A549 (cell line): ENCODE measurements at regions not wholly inside any gene's neighbourhood (a gene's known extent, or its start where the extent isn't known, plus 50 kb on each side); places are given as distances from the start of the nearest gene placed in this dataset.

Experiments
- ATAC-seq, 2 experiments: fragments of 200-7000 bp in 1 of 2; fragments of >200 bp in 1 of 2; cut with Nextera tagmentation in 1 of 2; cut with Tn5 transposase in 1 of 2; 3 replicates each; pipeline versions ENCODE4 v1.8.0 to v1.9.1; 2018 to 2020; ENCODE audit warnings: mild to moderate bottlenecking in 1 of 2, moderate library complexity in 1 of 2
- CTCF ChIA-PET: fragments of 300-600 bp; sonication (Branson Sonifier 250); formaldehyde crosslinking; extraction: SDS; loops from one replicate; lab custom pipeline; 2021; ENCODE audit warnings: antibody characterized with exemption, inconsistent platforms; lab: Yijun Ruan, JAX
- POLR2A ChIA-PET: fragments of 350-600 bp; formaldehyde crosslinking; extraction: SDS; loops from one replicate; lab custom pipeline; 2021; ENCODE audit warnings: antibody characterized with exemption, inconsistent platforms; lab: Yijun Ruan, JAX
- DNase-seq, 2 experiments: peaks; one replicate each; pipeline versions ENCODE4 v3.0.0 to v3.0.0-alpha.2; 2011 to 2016; ENCODE audit warnings: low read depth in 1 of 2, low spot score in 1 of 2
- FAIRE-seq: peaks from 2 replicates; lab custom pipeline; 2011; peaks lifted over from hg19 to GRCh38; lab: Jason Lieb, UNC
- H3K27ac ChIP-seq, 2 experiments: fragments of >200 bp; sonication (Bioruptor Twin); formaldehyde crosslinking; 3 replicates each; pipeline ENCODE4 v1.5.1; 2016 to 2017
- H3K4me1 ChIP-seq: fragments of >200 bp; sonication (Bioruptor Twin); formaldehyde crosslinking; 3 replicates; pipeline ENCODE4 v1.6.1; 2016
- H3K4me2 ChIP-seq: fragments of >200 bp; sonication (Bioruptor Twin); formaldehyde crosslinking; 3 replicates; pipeline ENCODE4 v1.6.1; 2016
- H3K4me3 ChIP-seq: fragments of >200 bp; sonication (Bioruptor Twin); formaldehyde crosslinking; 3 replicates; pipeline ENCODE4 v1.5.1; 2016
- H3K9me3 ChIP-seq: fragments of >200 bp; sonication (Bioruptor Twin); formaldehyde crosslinking; 3 replicates; pipeline ENCODE4 v1.6.1; 2016
- BCL3 ChIP-seq: fragments of >200 bp; sonication (Bioruptor Twin); formaldehyde crosslinking; IDR thresholded peaks from 3 replicates; pipeline ENCODE4 v1.6.1; 2016
- CBX2 ChIP-seq: fragments of 200-600 bp; sonication (generic); IDR thresholded peaks from 2 replicates; pipeline ENCODE4 v1.6.1; 2016; ENCODE audit warnings: low read depth, mild to moderate bottlenecking, borderline replicate concordance
- EHF ChIP-seq: fragments of 250-450 bp; sonication (Bioruptor Pico); IDR thresholded peaks from 2 replicates; pipeline ENCODE4 v1.5.0; 2020; ENCODE audit warnings: mild to moderate bottlenecking
- ESRRA ChIP-seq: fragments of 150-350 bp; IDR thresholded peaks from 2 replicates; pipeline ENCODE4 v1.6.1; 2014; ENCODE audit warnings: mild to moderate bottlenecking, low read length, borderline replicate concordance
- FOSB ChIP-seq: fragments of 250-450 bp; sonication (Bioruptor Pico); IDR thresholded peaks from 2 replicates; pipeline ENCODE4 v1.5.0; 2020; ENCODE audit warnings: mild to moderate bottlenecking, moderate library complexity
- FOXS1 ChIP-seq: fragments of 250-450 bp; sonication (Bioruptor Pico); IDR thresholded peaks from 2 replicates; pipeline ENCODE4 v1.5.0; 2020; ENCODE audit warnings: mild to moderate bottlenecking, moderate library complexity
- GATA3 ChIP-seq: IDR thresholded peaks from 2 replicates; pipeline ENCODE4 v1.6.1; 2012; ENCODE audit warnings: borderline replicate concordance
- HES2 ChIP-seq: fragments of >200 bp; sonication (Bioruptor Twin); formaldehyde crosslinking; IDR thresholded peaks from 2 replicates; pipeline ENCODE4 v1.6.1; 2016
- HEYL ChIP-seq: fragments of 250-450 bp; sonication (Bioruptor Pico); IDR thresholded peaks from 2 replicates; pipeline ENCODE4 v1.8.0; 2021; ENCODE audit warnings: mild to moderate bottlenecking, moderate library complexity
- JUNB ChIP-seq: fragments of >200 bp; sonication (Bioruptor Twin); formaldehyde crosslinking; IDR thresholded peaks from 2 replicates; pipeline ENCODE4 v1.6.1; 2016
- KDM5A ChIP-seq: fragments of 200-600 bp; sonication (generic); IDR thresholded peaks from 2 replicates; pipeline ENCODE4 v1.6.1; 2016; ENCODE audit warnings: antibody characterized with exemption, mild to moderate bottlenecking
- MAFK ChIP-seq: fragments of 450-650 bp; IDR thresholded peaks from 2 replicates; pipeline ENCODE4 v1.6.1; 2014; ENCODE audit not compliant: partially characterized antibody
- MAX ChIP-seq: IDR thresholded peaks from 2 replicates; pipeline ENCODE4 v1.6.1; 2012
- NPAS2 ChIP-seq: fragments of 250-450 bp; sonication (Bioruptor Pico); IDR thresholded peaks from 2 replicates; pipeline ENCODE4 v1.8.0; 2022; ENCODE audit warnings: mild to moderate bottlenecking, moderate library complexity, borderline replicate concordance
- NR3C1 ChIP-seq: fragments of >200 bp; sonication (Bioruptor Twin); formaldehyde crosslinking; IDR thresholded peaks from 3 replicates; pipeline ENCODE4 v1.6.1; 2017
- POLR2A ChIP-seq: IDR thresholded peaks from 2 replicates; pipeline ENCODE4 v1.6.1; 2012; ENCODE audit warnings: mild to moderate bottlenecking, low read length
- POLR2AphosphoS2 ChIP-seq: conservative IDR thresholded peaks from 2 replicates; pipeline ENCODE4 v1.6.1; 2012; ENCODE audit warnings: low read length, improper control_type of control experiment, inconsistent platforms
- REST ChIP-seq: fragments of 200-600 bp; sonication (generic); IDR thresholded peaks from 2 replicates; pipeline ENCODE4 v1.6.1; 2016; ENCODE audit warnings: antibody characterized with exemption, mild to moderate bottlenecking, moderate library complexity
- RNF2 ChIP-seq: fragments of 200-600 bp; sonication (generic); IDR thresholded peaks from 2 replicates; pipeline ENCODE4 v1.6.1; 2016; ENCODE audit warnings: low read depth, mild to moderate bottlenecking, antibody characterized with exemption, moderate library complexity, borderline replicate concordance
- SMC3 ChIP-seq: fragments of >200 bp; sonication (Bioruptor Twin); formaldehyde crosslinking; IDR thresholded peaks from 3 replicates; pipeline ENCODE4 v1.6.1; 2018; ENCODE audit warnings: inconsistent platforms
- TFCP2L1 ChIP-seq: fragments of 250-450 bp; sonication (Bioruptor Pico); IDR thresholded peaks from 2 replicates; pipeline ENCODE4 v1.5.0; 2021; ENCODE audit warnings: mild to moderate bottlenecking
- TP53 ChIP-seq: fragments of 250-450 bp; sonication (Bioruptor Pico); IDR thresholded peaks from 2 replicates; pipeline ENCODE4 v1.5.0; 2021; ENCODE audit warnings: mild to moderate bottlenecking, moderate library complexity
- ZC3H11A ChIP-seq: fragments of 450-650 bp; IDR thresholded peaks from 2 replicates; pipeline ENCODE4 v1.6.1; 2014; ENCODE audit warnings: antibody characterized with exemption, mild to moderate bottlenecking
- ZNF302 ChIP-seq: fragments of 250-450 bp; sonication (Bioruptor Pico); IDR thresholded peaks from 2 replicates; pipeline ENCODE4 v1.9.0; 2021; ENCODE audit warnings: inconsistent platforms, mild to moderate bottlenecking, moderate library complexity
- WGBS: methylation state at CpG from one replicate; pipeline ENCODE4 v1.1.6; 2017; ENCODE audit errors: missing lambda C conversion rate; 5-methylcytosine and 5-hydroxymethylcytosine counted together
- TF ChIP-seq, protein P1 (sequence below): fragments of >200 bp; sonication (Bioruptor Twin); formaldehyde crosslinking; IDR thresholded peaks from 3 replicates; pipeline ENCODE4 v1.5.1; 2016
- TF ChIP-seq, protein P2 (sequence below): fragments of 250-450 bp; sonication (Bioruptor Pico); IDR thresholded peaks from 2 replicates; pipeline ENCODE4 v1.5.0; 2020; ENCODE audit warnings: low read depth, mild to moderate bottlenecking, moderate library complexity

- Histone ChIP-seq H3K9me3 (no peaks in the 10 kb centered on the region), H3K4me3 (no peak overlapping the region), H3K4me1 (no peaks in the 10 kb centered on the region), H3K4me2 (no peak overlapping the region), H3K27ac (no peak overlapping the region)
- FAIRE-seq (no peak), DNase-seq (no peak), ATAC-seq (no peak)
- ChIA-PET POLR2A (no interaction called here), CTCF (no interaction called here)
- TF ChIP-seq GATA3 (no peak), HEYL (CRISPR knock-in tag) (no peak)
These were observed 1592.6 kb downstream of the GRIK2 start for GRCh38 chr6:102986086-102986485.

DNA sequence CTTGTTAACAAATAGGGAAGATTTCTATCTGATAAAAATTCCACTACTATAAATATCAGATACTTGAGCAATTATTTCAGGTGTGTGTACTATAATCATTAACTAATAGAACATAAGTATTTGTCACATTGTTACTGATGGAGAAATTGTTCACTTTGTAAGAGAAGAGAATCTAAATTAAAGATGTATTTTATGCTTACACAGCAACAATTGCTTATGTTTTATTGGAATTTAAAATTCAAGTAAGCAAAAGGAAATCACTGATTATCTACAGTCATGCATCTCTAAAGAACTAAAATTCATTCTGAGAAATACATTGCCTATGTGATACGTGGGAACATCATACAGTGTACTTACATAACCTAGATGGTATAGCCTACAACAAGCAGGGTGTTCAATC, 1590.8 kb downstream of the GRIK2 start:
- no peaks in the 10 kb centered on the region for H3K4me1 ChIP-seq
- 0% methylated on average over 1 of the region's 1 CpG for WGBS
- no peak overlapping the region for H3K27ac ChIP-seq
- H3K4me3 ChIP-seq = no peak overlapping the region
- no peak for DNase-seq
- TF ChIP-seq MAFK (peak; percentile 67), NR3C1 (no peak)
- H3K4me2 ChIP-seq = no peak overlapping the region
- POLR2A ChIA-PET = no interaction called here
- CTCF ChIA-PET = no interaction called here
- ATAC-seq = no peak
- no peaks in the 10 kb centered on the region for H3K9me3 ChIP-seq
- FAIRE-seq = no peak

DNA sequence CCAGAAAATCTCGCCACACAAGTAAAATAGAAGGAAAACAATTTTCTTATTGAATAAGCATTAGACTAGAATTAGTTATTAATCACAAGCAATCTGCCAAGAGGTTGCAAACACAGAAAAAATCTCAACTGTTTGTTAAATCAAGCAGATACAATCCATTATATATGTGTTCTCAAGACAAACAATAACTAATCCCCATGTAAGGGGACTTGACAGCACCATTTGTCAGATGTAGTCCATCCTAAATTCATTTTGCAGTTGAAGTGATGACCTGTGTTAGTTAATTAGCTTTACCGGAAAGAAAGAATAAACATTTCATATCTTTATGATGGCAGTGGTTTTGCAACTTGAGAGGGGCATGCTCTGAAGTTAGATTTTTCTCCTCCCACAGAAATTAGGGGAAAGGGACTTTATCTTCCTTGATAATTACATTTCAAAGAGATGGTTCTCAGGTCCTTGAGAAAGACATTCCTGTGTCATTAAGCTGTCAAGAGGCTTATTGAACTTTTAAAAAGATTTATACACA, 1588.0 kb downstream of the GRIK2 start:
- no peak for FAIRE-seq
- Histone ChIP-seq H3K4me3 (no peak overlapping the region), H3K27ac (no peak overlapping the region), H3K4me1 (no peaks in the 10 kb centered on the region), H3K4me2 (no peak overlapping the region), H3K9me3 (no peaks in the 10 kb centered on the region)
- POLR2A ChIA-PET = no interaction called here
- WGBS = 44% methylated on average over 2 of the region's 2 CpGs
- DNase-seq = no peak
- TF ChIP-seq GATA3 = no peak
- no peak for TF ChIP-seq NPAS2 (CRISPR knock-in tag)
- no peak for TF ChIP-seq RNF2
- no peak for TF ChIP-seq TFCP2L1 (CRISPR knock-in tag)
- no peak for TF ChIP-seq EHF (CRISPR knock-in tag)
- no peak for TF ChIP-seq KDM5A
- no peak for TF ChIP-seq CBX2
- TF ChIP-seq ZNF302 (CRISPR knock-in tag) = no peak
- ATAC-seq = no peak
- CTCF ChIA-PET = no interaction called here

DNA sequence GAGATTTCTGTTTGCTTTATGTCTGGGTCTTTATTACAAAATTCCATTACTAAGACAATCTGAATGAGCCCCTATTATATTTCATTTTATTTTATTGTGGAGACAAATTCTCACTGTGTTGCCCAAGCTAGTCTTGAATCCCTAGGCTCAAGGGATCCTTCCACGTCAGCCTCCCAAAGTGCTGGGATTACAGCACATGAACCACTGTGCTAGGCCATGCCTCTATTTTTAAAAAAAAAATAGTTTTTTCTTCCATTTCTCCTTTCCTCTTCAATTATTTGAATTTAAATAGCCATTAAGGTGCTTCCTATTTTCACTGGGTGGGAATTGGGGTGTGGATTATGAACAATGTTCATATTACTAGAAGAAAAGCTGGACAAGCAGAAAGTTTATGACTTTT, 1587.4 kb downstream of the GRIK2 start:
- no peak for FAIRE-seq
- Histone ChIP-seq H3K9me3 (no peaks in the 10 kb centered on the region), H3K4me3 (no peak overlapping the region), H3K4me1 (no peaks in the 10 kb centered on the region), H3K4me2 (no peak overlapping the region), H3K27ac (no peak overlapping the region)
- 25% methylated on average over 1 of the region's 1 CpG for WGBS
- no peak for ATAC-seq
- ChIA-PET POLR2A (no interaction called here), CTCF (no interaction called here)
- no peak for DNase-seq
- no peak for TF ChIP-seq MAX
- TF ChIP-seq TP53 (CRISPR knock-in tag) = no peak
- no peak for TF ChIP-seq POLR2AphosphoS2
- no peak for TF ChIP-seq BCL3
- TF ChIP-seq ZC3H11A = no peak
- TF ChIP-seq GATA3 = no peak
- TF ChIP-seq, protein P1, sequence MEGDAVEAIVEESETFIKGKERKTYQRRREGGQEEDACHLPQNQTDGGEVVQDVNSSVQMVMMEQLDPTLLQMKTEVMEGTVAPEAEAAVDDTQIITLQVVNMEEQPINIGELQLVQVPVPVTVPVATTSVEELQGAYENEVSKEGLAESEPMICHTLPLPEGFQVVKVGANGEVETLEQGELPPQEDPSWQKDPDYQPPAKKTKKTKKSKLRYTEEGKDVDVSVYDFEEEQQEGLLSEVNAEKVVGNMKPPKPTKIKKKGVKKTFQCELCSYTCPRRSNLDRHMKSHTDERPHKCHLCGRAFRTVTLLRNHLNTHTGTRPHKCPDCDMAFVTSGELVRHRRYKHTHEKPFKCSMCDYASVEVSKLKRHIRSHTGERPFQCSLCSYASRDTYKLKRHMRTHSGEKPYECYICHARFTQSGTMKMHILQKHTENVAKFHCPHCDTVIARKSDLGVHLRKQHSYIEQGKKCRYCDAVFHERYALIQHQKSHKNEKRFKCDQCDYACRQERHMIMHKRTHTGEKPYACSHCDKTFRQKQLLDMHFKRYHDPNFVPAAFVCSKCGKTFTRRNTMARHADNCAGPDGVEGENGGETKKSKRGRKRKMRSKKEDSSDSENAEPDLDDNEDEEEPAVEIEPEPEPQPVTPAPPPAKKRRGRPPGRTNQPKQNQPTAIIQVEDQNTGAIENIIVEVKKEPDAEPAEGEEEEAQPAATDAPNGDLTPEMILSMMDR = no peak
- TF ChIP-seq FOXS1 (CRISPR knock-in tag) = no peak
- no peak for TF ChIP-seq FOSB (CRISPR knock-in tag)
- no peak for TF ChIP-seq SMC3
- TF ChIP-seq KDM5A = no peak
- no peak for TF ChIP-seq ESRRA
- TF ChIP-seq POLR2A = no peak
- TF ChIP-seq, protein P2, sequence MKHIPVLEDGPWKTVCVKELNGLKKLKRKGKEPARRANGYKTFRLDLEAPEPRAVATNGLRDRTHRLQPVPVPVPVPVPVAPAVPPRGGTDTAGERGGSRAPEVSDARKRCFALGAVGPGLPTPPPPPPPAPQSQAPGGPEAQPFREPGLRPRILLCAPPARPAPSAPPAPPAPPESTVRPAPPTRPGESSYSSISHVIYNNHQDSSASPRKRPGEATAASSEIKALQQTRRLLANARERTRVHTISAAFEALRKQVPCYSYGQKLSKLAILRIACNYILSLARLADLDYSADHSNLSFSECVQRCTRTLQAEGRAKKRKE (CRISPR knock-in tag) = no peak
- no peak for TF ChIP-seq REST
- no peak for TF ChIP-seq HES2
- no peak for TF ChIP-seq EHF (CRISPR knock-in tag)
- no peak for TF ChIP-seq JUNB
